Inflammatory macrophage treated with lipopolysaccharide for 4 hours (primary cell): ENCODE measurements at regions not wholly inside any gene's neighbourhood (a gene's known extent, or its start where the extent isn't known, plus 50 kb on each side); places are given as distances from the start of the nearest gene placed in this dataset.
"Not testable (repeated sequence)": the region's sequence is repeated elsewhere in the genome, so short reads cannot be mapped to it uniquely, and the experiment has no call there.

ENCODE experiments used
- DNase-seq: peaks from one replicate; pipeline ENCODE4 v3.0.0-alpha.2; 2020

DNA sequence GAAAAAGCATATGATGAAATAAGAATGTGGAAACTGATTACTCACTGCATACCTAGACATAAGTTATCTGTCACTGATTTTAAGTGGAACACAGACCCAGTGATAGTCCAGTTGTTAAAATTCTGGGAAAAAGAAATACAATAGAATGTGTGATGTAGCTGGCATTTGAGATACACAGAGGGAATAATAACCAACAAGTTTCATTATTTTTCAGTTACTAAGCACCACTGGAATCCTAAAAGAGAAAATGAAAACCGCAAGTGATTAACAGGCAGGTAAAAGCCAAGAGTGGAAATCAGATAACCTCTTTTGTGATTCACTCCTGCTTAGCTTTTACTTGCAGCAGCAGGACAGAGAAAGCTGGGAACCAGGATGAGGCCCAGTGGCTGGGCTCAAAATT is 994.0 kb upstream of the SEMA6A start:
- DNase-seq, result no peak

DNA sequence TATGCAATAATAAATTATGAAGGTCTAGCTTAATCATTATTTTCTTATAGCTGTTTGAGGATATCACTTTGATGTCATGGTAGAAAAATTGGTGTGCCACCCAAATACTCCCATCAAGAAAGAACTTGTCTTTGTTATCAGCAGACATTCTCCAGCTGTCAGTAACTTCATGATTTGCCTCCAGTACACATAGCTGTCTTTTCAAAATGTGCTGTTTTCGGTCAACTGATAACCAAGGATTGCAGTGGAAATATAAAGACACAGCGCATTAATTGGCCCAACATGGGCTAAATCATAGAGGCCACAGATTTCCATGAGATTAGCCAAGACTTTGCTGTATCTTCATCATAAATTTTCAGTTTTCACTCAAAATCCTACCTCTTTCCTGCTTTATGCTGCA is 993.5 kb upstream of the SEMA6A start:
- no peak for DNase-seq

GRCh38 chr5:117562647-117563046 is 988.0 kb upstream of the SEMA6A start:
- no peak for DNase-seq

DNA sequence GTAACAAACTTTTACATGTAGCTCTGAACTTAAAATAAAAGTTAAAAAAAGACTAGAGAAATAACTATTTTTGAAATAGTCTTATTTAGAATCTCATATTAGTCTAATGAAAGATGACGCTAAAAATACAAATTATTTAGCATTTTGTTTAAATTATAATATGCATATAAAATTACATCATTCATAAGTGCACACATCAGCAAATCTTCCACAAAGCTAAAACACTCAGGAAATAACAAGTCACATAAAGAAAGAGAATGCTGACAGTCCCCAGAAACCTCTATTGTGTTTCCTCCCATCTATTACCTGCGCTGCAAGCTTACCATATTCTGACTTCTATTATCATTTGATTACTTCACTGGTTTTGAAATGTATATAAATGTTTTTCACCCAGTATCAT is 986.9 kb upstream of the SEMA6A start:
- DNase-seq, result no peak

- no peak for DNase-seq
These were observed 984.6 kb upstream of the SEMA6A start for GRCh38 chr5:117559005-117559844.

GRCh38 chr5:117551236-117551635 is 976.6 kb upstream of the SEMA6A start:
- DNase-seq, result no peak

DNA sequence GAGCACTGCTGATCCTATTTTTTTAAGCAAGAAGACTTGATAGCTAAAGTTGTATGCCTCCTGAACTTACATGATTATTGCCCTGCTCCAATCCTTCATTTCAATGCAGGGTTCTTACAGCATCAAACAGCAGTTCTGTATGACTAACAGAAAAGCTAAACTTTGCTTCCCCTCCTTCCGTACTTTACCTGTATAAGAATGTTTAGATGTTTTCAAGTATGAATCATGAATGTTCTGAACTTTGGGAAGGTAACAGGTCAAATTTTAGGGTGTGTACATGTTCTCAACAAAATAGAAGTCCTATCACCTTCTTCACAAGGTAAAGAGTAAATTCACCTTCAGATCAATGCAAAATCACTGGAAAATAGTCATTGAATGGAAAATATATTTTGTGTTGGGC is 972.6 kb upstream of the SEMA6A start:
- DNase-seq, result no peak

GRCh38 chr5:117539692-117540091 is 965.1 kb upstream of the SEMA6A start:
- DNase-seq, result no peak

- no peak for DNase-seq
These were observed 959.2 kb upstream of the SEMA6A start for GRCh38 chr5:117533792-117534191.

GRCh38 chr5:117533051-117533670 is 958.5 kb upstream of the SEMA6A start:
- DNase-seq, result not testable (repeated sequence)

GRCh38 chr5:117519957-117520500 is 945.4 kb upstream of the SEMA6A start:
- DNase-seq, result no peak

DNA sequence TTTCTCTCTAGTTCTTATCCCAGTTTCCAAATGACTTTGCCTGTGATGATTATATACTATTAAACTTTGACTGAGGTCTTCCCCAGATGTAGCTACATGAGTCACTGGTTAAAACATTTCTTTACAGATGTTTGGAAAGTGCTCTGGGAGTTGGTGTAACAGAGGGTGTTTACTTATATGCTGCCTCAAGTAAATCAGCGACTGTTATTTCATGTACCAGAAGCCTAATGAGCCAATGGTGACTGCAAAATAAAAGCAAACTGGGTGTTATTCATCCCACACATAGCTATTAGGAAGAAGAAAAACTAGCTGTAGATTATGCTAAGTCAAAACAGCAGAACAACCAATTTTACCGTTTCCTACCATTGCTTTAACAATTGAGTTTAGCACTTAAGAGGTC is 929.7 kb upstream of the SEMA6A start:
- DNase-seq, result no peak

- no peak for DNase-seq
These were observed 923.0 kb upstream of the SEMA6A start for GRCh38 chr5:117497601-117498000.

DNA sequence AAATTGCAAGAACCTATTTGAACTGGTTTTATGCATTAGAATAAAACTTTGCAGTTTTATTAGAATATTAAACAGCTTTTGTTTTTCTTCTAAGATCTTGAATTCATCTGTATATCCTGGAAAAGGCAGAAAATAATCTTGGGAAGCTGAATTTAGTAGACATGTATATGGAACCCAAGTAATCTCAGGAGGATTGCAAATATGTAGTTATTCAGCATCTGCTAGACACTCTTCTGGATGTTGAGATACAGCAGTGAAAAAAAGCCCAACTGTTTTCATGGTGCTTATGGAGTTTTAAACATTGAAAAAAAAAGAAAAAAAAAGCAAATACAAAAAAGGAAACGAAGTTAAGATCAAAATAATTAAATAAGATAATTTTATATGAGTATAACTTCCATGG is 922.2 kb upstream of the SEMA6A start:
- no peak for DNase-seq

DNA sequence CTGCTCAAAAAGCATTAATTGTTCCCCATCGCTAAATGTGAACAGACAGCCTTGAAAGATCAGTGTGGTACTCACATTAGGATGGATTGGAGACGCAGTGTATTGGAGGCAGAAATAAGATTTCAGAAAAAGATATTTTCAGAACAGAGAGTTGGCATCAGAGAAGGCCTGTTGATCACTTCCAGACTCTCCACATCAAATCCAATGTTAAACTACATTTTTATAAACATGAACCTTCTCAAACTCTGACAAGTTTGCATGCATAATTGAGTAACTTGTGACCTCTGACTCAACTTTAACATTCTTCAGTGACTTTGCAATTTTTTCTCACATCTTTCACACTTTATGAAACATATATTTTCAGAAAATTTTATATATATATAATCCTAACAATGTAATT is 919.6 kb upstream of the SEMA6A start:
- DNase-seq, result no peak

DNA sequence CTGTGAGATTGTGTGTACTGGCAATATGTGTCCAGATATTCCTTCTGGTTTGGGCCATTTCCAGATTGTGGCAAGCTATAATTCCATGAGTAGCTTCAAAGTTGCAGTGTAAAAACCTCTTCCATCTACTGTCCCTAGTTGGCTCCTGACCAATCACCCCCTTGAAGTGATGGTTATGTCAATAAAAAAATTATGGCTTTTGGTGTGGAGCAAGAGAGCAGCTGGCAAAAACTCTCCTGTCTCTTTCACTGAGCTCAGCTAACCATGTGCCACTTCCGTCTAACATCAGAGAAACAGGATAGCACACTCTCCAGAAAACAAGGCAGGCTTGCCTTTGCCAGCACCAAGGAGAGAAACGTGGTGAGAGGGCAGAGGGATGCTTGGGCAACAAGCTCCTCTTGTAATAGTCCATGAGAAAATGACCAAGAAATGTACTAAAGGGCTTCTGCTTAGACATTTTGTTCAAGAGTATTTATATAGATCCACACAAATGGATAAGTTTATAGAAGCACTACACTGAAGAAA is 914.4 kb upstream of the SEMA6A start:
- no peak for DNase-seq

GRCh38 chr5:117487556-117487955 is 912.9 kb upstream of the SEMA6A start:
- DNase-seq, result no peak

DNA sequence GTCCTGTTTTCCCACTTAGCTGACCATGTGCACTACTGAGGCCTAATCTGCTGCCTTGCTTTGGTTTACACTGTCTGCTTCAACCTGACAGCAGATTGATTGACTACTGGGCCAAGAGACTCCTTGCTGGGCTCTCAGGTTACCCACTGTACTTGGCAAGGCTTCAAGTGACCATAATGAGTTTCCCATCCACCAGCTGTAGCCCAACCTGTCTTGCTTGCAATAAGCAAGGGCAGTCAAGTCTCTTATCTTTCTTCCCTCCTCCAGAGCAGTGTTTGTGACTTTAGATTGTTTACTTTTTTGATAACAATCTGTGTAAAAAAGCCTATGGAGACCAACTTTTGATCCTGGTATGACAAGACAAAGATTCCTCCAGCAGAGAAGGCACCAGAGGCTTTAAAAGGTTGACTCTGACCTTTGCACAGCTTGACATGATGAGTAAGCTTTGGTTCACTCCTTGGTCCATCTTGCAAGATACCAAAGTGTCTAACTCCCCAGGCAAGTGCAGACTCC is 912.3 kb upstream of the SEMA6A start:
- DNase-seq, result no peak

DNA sequence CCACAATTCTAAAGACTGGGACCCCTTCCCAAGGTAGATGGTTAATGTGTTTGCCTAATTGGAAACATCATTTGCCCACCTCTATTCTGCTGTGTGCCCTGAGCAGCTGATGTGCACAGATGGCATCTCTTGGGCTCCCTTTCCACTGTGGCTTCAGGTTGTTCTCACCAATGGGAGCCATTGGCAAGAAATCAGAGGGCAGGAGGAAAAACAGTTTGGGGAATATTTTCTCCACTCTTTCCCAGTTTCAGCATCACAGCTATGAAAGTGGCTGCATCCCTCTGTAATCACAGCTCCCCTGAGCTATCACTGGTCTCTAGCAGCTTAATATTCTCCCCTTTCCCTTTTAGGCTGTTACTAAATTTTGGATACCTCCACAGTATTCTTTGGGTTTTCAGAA is 911.6 kb upstream of the SEMA6A start:
- no peak for DNase-seq

GRCh38 chr5:117475919-117476318 is 901.3 kb upstream of the SEMA6A start:
- no peak for DNase-seq

DNA sequence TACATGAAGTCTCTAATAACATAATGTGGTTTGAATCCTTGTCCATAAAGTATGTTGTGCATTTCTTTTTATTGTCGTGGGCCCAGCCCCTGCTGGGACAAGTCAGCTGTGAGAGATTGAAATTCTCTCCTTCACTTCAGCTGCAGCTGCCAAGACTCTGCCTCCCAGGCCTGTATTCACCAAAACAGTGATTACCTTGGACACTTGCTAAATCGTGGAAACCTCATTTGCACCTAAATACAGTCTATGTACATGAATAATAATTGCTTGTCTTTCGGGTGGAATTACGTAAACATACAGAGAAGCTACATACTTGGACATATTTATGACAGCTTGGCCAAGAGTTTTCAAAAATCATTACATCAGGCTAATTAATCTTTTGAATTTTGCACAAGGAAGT is 898.5 kb upstream of the SEMA6A start:
- no peak for DNase-seq

DNA sequence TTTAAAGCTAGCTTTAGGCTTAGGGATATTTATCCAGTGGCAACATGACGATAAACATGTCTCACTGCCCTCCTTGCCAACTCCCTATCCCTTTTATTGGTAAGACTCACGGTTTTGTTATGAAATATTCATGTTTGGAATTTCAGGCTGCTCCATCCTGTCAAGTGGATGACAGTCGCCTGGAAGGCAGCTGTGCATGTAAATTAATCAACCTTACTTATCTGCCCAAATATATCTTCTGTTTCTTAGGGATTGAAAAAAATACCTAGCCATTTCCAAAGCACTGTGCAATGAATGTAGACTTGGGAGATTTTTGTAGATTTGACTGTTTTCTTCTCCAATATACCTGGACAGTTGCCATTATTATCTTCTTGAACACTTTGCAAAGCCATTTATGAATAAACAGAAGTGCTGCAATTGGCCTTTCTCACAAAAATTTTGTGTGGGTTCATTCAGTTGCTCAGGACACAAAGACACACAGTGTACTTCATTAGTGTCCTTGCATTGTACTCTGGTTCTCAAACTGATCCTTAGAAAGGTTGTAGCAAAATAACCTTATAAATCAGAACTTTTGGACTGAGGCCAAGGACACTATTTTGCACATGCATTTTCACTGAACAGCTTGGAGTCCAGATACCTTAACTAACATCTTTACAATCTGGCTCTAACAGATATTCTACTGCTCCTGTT is 889.4 kb upstream of the SEMA6A start:
- DNase-seq, result no peak

- no peak for DNase-seq
These were observed 887.3 kb upstream of the SEMA6A start for GRCh38 chr5:117461966-117462365.
